WI38 (cell line): ENCODE measurements at regions not wholly inside any gene's neighbourhood (a gene's known extent, or its start where the extent isn't known, plus 50 kb on each side); places are given as distances from the start of the nearest gene placed in this dataset.

ENCODE experiments used
- H3K4me3 ChIP-seq: 2 replicates; pipeline ENCODE4 v1.5.1; 2011; ENCODE audit warnings: low read depth, mild to moderate bottlenecking, control low read depth, low read length
- CTCF ChIP-seq: IDR thresholded peaks from 2 replicates; pipeline ENCODE4 v1.5.1; 2012; ENCODE audit warnings: low read depth, mild to moderate bottlenecking, control low read depth, low read length

DNA sequence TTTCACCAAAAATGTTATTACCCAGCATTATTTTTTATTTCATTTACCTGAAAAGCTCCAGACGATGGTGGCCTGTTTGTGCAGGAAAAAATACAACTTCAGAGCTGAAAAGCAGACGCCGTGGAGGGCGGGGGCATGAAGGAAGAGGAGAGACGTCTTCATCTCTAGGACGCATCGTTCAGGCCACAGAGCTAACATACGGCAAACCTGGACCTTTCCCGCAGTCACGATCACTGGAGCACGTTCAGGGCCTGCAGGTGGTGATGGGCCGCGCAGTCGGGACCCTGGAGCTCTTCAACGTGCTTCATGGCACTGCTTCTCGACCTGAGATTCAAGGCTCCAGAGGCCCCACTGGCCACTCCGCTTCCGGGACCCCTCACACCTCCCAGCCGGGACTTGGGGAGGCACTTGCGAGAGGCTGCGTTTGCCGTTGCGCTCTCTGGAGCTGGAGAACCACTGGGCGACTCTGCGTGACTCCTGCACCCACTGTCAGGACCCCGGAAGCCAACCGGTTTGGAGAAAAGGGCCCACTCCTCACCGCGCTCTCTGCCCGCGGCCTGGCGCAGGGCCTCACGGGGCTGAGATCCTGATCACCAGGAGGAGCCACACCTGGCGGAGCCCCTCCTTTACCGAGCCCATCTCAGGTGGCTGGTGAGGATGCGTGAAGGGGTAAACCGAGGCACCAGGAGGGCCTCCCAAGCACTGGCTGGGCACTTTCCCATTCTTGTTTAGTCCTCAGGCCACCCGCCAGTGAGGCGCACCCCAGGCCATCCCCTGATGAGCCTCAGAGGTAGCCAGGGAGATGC is 164.4 kb upstream of the AFDN start:
- TF ChIP-seq CTCF: no peak
- H3K4me3 ChIP-seq: no peak overlapping the region

GRCh38 chr6:167662881-167663205 is 163.9 kb upstream of the AFDN start:
- H3K4me3 ChIP-seq: no peak overlapping the region
- TF ChIP-seq CTCF: no peak

DNA sequence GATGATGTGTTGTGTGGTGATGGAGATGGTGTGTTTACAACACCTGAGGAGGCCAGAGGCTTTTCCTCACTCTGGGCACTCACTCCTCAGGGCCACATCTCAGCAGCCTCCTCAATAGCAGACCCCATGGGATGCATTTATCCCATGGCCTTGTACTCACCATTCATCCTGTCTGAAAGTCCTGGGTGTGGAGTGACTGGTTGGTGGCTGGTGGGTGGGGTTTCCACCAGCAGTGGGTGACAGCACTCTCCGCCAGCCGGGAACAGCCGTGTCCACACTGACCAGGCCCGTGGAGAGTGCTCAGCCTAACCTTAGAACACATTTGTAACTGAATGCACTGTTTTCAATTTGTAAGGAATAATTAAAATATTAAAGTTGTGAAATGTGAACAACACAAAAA is 163.4 kb upstream of the AFDN start:
- no peak overlapping the region for H3K4me3 ChIP-seq
- TF ChIP-seq CTCF: no peak

GRCh38 chr6:167663784-167664443 is 162.8 kb upstream of the AFDN start:
- H3K4me3 ChIP-seq: no peak overlapping the region
- no peak for TF ChIP-seq CTCF

GRCh38 chr6:167664678-167665660 is 161.7 kb upstream of the AFDN start:
- TF ChIP-seq CTCF: no peak
- H3K4me3 ChIP-seq: no peak overlapping the region

GRCh38 chr6:167665698-167666330 is 160.9 kb upstream of the AFDN start:
- no peak for TF ChIP-seq CTCF
- H3K4me3 ChIP-seq: no peak overlapping the region
